ENCODE measurements at regions not wholly inside any gene's neighbourhood (a gene's known extent, or its start where the extent isn't known, plus 50 kb on each side); places are given as distances from the start of the nearest gene placed in this dataset.

DNA sequence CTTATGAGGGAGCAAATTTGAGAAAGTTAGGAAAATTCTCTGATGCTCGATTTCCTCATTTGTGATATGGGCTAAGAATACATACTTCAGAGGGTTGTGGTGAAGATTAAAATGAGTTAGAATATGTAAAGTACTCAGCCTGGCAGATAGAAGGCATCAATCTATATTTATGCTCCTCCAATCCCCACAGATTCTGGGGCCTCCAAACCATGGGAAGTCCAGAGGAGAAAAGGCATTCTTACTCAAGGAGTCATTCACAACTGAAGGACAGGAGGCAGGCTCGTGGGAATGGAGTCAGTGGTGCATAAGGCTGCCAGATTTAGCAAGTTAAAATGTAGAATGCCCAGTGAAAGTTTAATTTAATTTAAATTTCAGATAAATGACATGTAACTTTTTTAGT is 330.0 kb upstream of the POU3F1 start:
- Histone ChIP-seq H3K27ac (ENCODE audit: low read length) (no peak overlapping the region), H3K79me2 (replicated peaks; ENCODE audit: insufficient read depth, low read length) (no peaks in the 10 kb centered on the region), H2AFZ (ENCODE audit: low read depth, low read length) (no peak overlapping the region), H3K9ac (ENCODE audit: low read length) (no peak overlapping the region), H3K27me3 (ENCODE audit: insufficient read depth, low read depth, low read length) (no peaks in the 10 kb centered on the region), H4K20me1 (ENCODE audit: insufficient read depth) (no peaks in the 10 kb centered on the region), H3K36me3 (ENCODE audit: insufficient read depth, low read length) (no peaks in the 10 kb centered on the region), H3F3A (ENCODE audit: insufficient read depth, low read length, poor library complexity, severe bottlenecking) (no peaks in the 10 kb centered on the region), H3K4me3 (ENCODE audit: low read length) (no peak overlapping the region), H3K9me2 (ENCODE audit: insufficient read depth, low read length) (no peaks in the 10 kb centered on the region), H3K9me3 (ENCODE audit: low read length) (peaks cover 9% of the 10 kb centered on the region), H3K4me2 (ENCODE audit: low read length) (no peak overlapping the region)
- TF ChIP-seq EP300 (conservative IDR thresholded peaks at IDR 0.05; ENCODE audit: poor library complexity, severe bottlenecking) (no peak), EZH2 (IDR thresholded peaks at IDR 0.05; ENCODE audit: borderline replicate concordance, insufficient read depth, low read length, poor library complexity, severe bottlenecking) (no peak)

DNA sequence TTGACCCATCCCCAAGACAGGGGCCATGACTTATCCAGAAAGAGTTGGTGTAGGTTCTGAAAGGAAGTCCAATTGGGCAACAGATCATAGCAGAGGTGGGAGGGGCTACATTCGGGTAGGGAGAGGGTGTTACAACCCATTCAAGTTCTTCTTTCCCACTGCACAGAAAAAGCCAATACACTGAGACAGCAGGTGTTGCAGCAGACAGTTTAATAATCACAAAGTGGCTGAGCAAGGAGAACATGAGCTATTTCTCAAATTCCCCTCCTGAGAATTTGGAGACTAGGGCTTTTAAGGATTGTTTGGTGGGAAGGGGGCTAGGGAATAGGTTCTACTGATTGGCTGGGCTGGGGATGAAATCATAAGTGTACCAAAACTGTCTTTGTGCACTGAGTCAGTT is 328.4 kb upstream of the POU3F1 start:
- Histone ChIP-seq H3K79me2 (replicated peaks; ENCODE audit: insufficient read depth, low read length) (no peaks in the 10 kb centered on the region), H3K4me3 (ENCODE audit: low read length) (no peak overlapping the region), H3K27ac (ENCODE audit: low read length) (no peak overlapping the region), H4K20me1 (ENCODE audit: insufficient read depth) (no peaks in the 10 kb centered on the region), H3K9ac (ENCODE audit: low read length) (no peak overlapping the region), H3K4me2 (ENCODE audit: low read length) (no peak overlapping the region), H2AFZ (ENCODE audit: low read depth, low read length) (no peak overlapping the region), H3K9me3 (ENCODE audit: low read length) (peaks cover 9% of the 10 kb centered on the region), H3F3A (ENCODE audit: insufficient read depth, low read length, poor library complexity, severe bottlenecking) (no peaks in the 10 kb centered on the region), H3K27me3 (ENCODE audit: insufficient read depth, low read depth, low read length) (no peaks in the 10 kb centered on the region), H3K9me2 (ENCODE audit: insufficient read depth, low read length) (no peaks in the 10 kb centered on the region), H3K36me3 (ENCODE audit: insufficient read depth, low read length) (no peaks in the 10 kb centered on the region)
- TF ChIP-seq SMC3 (conservative IDR thresholded peaks at IDR 0.05; ENCODE audit: poor library complexity) (no peak), TAF1 (IDR thresholded peaks at IDR 0.05; ENCODE audit: low read depth) (no peak), MXI1 (conservative IDR thresholded peaks at IDR 0.05; ENCODE audit: poor library complexity, severe bottlenecking) (no peak), EZH2 (IDR thresholded peaks at IDR 0.05; ENCODE audit: borderline replicate concordance, insufficient read depth, low read length, poor library complexity, severe bottlenecking) (no peak), RAD21 (conservative IDR thresholded peaks at IDR 0.05) (no peak), POLR2AphosphoS5 (IDR thresholded peaks at IDR 0.05) (no peak), EP300 (conservative IDR thresholded peaks at IDR 0.05; ENCODE audit: poor library complexity, severe bottlenecking) (no peak)
- TF ChIP-seq, protein P1, sequence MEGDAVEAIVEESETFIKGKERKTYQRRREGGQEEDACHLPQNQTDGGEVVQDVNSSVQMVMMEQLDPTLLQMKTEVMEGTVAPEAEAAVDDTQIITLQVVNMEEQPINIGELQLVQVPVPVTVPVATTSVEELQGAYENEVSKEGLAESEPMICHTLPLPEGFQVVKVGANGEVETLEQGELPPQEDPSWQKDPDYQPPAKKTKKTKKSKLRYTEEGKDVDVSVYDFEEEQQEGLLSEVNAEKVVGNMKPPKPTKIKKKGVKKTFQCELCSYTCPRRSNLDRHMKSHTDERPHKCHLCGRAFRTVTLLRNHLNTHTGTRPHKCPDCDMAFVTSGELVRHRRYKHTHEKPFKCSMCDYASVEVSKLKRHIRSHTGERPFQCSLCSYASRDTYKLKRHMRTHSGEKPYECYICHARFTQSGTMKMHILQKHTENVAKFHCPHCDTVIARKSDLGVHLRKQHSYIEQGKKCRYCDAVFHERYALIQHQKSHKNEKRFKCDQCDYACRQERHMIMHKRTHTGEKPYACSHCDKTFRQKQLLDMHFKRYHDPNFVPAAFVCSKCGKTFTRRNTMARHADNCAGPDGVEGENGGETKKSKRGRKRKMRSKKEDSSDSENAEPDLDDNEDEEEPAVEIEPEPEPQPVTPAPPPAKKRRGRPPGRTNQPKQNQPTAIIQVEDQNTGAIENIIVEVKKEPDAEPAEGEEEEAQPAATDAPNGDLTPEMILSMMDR (IDR thresholded peaks at IDR 0.05; ENCODE audit: poor library complexity, severe bottlenecking) = no peak
- TF ChIP-seq, protein P2, sequence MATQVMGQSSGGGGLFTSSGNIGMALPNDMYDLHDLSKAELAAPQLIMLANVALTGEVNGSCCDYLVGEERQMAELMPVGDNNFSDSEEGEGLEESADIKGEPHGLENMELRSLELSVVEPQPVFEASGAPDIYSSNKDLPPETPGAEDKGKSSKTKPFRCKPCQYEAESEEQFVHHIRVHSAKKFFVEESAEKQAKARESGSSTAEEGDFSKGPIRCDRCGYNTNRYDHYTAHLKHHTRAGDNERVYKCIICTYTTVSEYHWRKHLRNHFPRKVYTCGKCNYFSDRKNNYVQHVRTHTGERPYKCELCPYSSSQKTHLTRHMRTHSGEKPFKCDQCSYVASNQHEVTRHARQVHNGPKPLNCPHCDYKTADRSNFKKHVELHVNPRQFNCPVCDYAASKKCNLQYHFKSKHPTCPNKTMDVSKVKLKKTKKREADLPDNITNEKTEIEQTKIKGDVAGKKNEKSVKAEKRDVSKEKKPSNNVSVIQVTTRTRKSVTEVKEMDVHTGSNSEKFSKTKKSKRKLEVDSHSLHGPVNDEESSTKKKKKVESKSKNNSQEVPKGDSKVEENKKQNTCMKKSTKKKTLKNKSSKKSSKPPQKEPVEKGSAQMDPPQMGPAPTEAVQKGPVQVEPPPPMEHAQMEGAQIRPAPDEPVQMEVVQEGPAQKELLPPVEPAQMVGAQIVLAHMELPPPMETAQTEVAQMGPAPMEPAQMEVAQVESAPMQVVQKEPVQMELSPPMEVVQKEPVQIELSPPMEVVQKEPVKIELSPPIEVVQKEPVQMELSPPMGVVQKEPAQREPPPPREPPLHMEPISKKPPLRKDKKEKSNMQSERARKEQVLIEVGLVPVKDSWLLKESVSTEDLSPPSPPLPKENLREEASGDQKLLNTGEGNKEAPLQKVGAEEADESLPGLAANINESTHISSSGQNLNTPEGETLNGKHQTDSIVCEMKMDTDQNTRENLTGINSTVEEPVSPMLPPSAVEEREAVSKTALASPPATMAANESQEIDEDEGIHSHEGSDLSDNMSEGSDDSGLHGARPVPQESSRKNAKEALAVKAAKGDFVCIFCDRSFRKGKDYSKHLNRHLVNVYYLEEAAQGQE (IDR thresholded peaks at IDR 0.05; ENCODE audit: borderline replicate concordance) = no peak

DNA sequence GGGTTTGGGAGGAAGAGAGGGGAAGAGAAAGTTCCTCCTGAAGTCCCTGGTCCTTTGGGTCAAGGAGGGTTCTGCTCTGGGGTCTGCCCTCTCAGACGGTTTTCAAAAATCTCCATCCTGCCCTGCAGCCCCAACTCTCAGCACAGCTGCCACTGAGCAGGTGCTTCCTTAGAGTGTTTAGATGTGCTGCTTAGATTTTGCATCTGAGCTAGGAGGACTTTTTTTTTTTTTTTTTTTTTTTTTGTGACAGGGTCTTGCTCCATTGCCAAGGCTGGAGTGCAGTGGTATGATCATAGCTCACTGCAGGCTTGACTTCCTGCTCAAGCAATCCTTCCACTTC is 324.9 kb upstream of the POU3F1 start:
- TF ChIP-seq EP300 (conservative IDR thresholded peaks at IDR 0.05; ENCODE audit: poor library complexity, severe bottlenecking) = no peak
- TF ChIP-seq RAD21 (conservative IDR thresholded peaks at IDR 0.05) = no peak
- TF ChIP-seq TAF1 (IDR thresholded peaks at IDR 0.05; ENCODE audit: low read depth) = no peak
- no peak for TF ChIP-seq POLR2AphosphoS5 (IDR thresholded peaks at IDR 0.05)
- TF ChIP-seq, protein P1 (IDR thresholded peaks at IDR 0.05; ENCODE audit: poor library complexity, severe bottlenecking) = no peak
- TF ChIP-seq, protein P2 (IDR thresholded peaks at IDR 0.05; ENCODE audit: borderline replicate concordance) = no peak
- TF ChIP-seq MXI1 (conservative IDR thresholded peaks at IDR 0.05; ENCODE audit: poor library complexity, severe bottlenecking) = no peak
- TF ChIP-seq SMC3 (conservative IDR thresholded peaks at IDR 0.05; ENCODE audit: poor library complexity) = no peak
- TF ChIP-seq EZH2 (IDR thresholded peaks at IDR 0.05; ENCODE audit: borderline replicate concordance, insufficient read depth, low read length, poor library complexity, severe bottlenecking) = no peak
- H3K27me3 ChIP-seq (ENCODE audit: insufficient read depth, low read depth, low read length) = no peaks in the 10 kb centered on the region
- H3K4me2 ChIP-seq (ENCODE audit: low read length) = no peak overlapping the region
- peaks cover 9% of the 10 kb centered on the region for H3K9me3 ChIP-seq (ENCODE audit: low read length)
- H3K27ac ChIP-seq (ENCODE audit: low read length) = no peak overlapping the region
- H3K4me3 ChIP-seq (ENCODE audit: low read length) = no peak overlapping the region
- H3K36me3 ChIP-seq (ENCODE audit: insufficient read depth, low read length) = no peaks in the 10 kb centered on the region
- H3F3A ChIP-seq (ENCODE audit: insufficient read depth, low read length, poor library complexity, severe bottlenecking) = no peaks in the 10 kb centered on the region
- no peak overlapping the region for H2AFZ ChIP-seq (ENCODE audit: low read depth, low read length)
- H4K20me1 ChIP-seq (ENCODE audit: insufficient read depth) = no peaks in the 10 kb centered on the region
- no peak overlapping the region for H3K9ac ChIP-seq (ENCODE audit: low read length)
- H3K79me2 ChIP-seq (replicated peaks; ENCODE audit: insufficient read depth, low read length) = no peaks in the 10 kb centered on the region
- H3K9me2 ChIP-seq (ENCODE audit: insufficient read depth, low read length) = no peaks in the 10 kb centered on the region

All from neural cell (in vitro differentiated cells).